ENCODE measurements at regions not wholly inside any gene's neighbourhood (a gene's known extent, or its start where the extent isn't known, plus 50 kb on each side); places are given as distances from the start of the nearest gene placed in this dataset.

GRCh38 chr4:19462117-19462516, 789.6 kb upstream of the SLIT2 start:
- no peak overlapping the region for H3K4me3 Mint-ChIP-seq
- no peak for ATAC-seq (replicated peaks)
- no peak for DNase-seq
- H3K27me3 Mint-ChIP-seq = no peaks in the 10 kb centered on the region
- H3K4me1 Mint-ChIP-seq (ENCODE audit: low read depth in 2 of 2) = no peaks in the 10 kb centered on the region
- H3K27ac Mint-ChIP-seq = no peak overlapping the region
- H3K9me3 Mint-ChIP-seq = peaks cover 7 to 9% of the 10 kb centered on the region in 2 donors
- H3K36me3 Mint-ChIP-seq (ENCODE audit: insufficient read depth) = peaks cover 3% of the 10 kb centered on the region

- no peak for DNase-seq
- peaks cover 9 to 10% of the 10 kb centered on the region in 2 donors for H3K9me3 Mint-ChIP-seq
- no peaks in the 10 kb centered on the region for H3K4me1 Mint-ChIP-seq (ENCODE audit: low read depth in 2 of 2)
- no peak overlapping the region for H3K4me3 Mint-ChIP-seq
- no peaks in the 10 kb centered on the region for H3K27me3 Mint-ChIP-seq
- peaks cover 3% of the 10 kb centered on the region for H3K36me3 Mint-ChIP-seq (ENCODE audit: insufficient read depth)
- H3K27ac Mint-ChIP-seq = no peak overlapping the region
- no peak for ATAC-seq (replicated peaks)
These were observed 795.7 kb upstream of the SLIT2 start for GRCh38 chr4:19455850-19456602.

GRCh38 chr4:19455196-19455595, 796.5 kb upstream of the SLIT2 start:
- Mint-ChIP-seq H3K36me3 (ENCODE audit: insufficient read depth) (peaks cover 3% of the 10 kb centered on the region), H3K27ac (no peak overlapping the region), H3K27me3 (no peaks in the 10 kb centered on the region), H3K4me3 (no peak overlapping the region), H3K9me3 (peaks cover 4 to 9% of the 10 kb centered on the region in 2 donors), H3K4me1 (ENCODE audit: low read depth in 2 of 2) (no peaks in the 10 kb centered on the region)
- DNase-seq = no peak
- no peak for ATAC-seq (replicated peaks)

- H3K4me1 Mint-ChIP-seq (ENCODE audit: low read depth in 2 of 2) = no peaks in the 10 kb centered on the region
- H3K36me3 Mint-ChIP-seq (ENCODE audit: insufficient read depth) = no peaks in the 10 kb centered on the region
- no peak overlapping the region for H3K27ac Mint-ChIP-seq
- no peak overlapping the region for H3K4me3 Mint-ChIP-seq
- no peak for DNase-seq
- ATAC-seq (replicated peaks) = no peak
- H3K9me3 Mint-ChIP-seq = peaks cover 8 to 11% of the 10 kb centered on the region in 2 donors
- H3K27me3 Mint-ChIP-seq = no peaks in the 10 kb centered on the region
These were observed 813.5 kb upstream of the SLIT2 start for GRCh38 chr4:19438233-19438632.

GRCh38 chr4:19437008-19437407, 814.7 kb upstream of the SLIT2 start:
- Mint-ChIP-seq H3K4me3 (no peak overlapping the region), H3K4me1 (ENCODE audit: low read depth in 2 of 2) (no peaks in the 10 kb centered on the region), H3K36me3 (ENCODE audit: insufficient read depth) (no peaks in the 10 kb centered on the region), H3K9me3 (peaks cover 8 to 9% of the 10 kb centered on the region in 2 donors), H3K27me3 (no peaks in the 10 kb centered on the region), H3K27ac (no peak overlapping the region)
- no peak for DNase-seq
- ATAC-seq (replicated peaks) = no peak

GRCh38 chr4:19429684-19430083, 822.0 kb upstream of the SLIT2 start:
- Mint-ChIP-seq H3K4me1 (ENCODE audit: low read depth in 2 of 2) (no peaks in the 10 kb centered on the region), H3K9me3 (peaks cover 8 to 10% of the 10 kb centered on the region in 2 donors), H3K36me3 (ENCODE audit: insufficient read depth) (no peaks in the 10 kb centered on the region), H3K27ac (no peak overlapping the region), H3K4me3 (no peak overlapping the region), H3K27me3 (no peaks in the 10 kb centered on the region)
- ATAC-seq (replicated peaks) (no peak), DNase-seq (no peak)

- H3K36me3 Mint-ChIP-seq (ENCODE audit: insufficient read depth) = no peaks in the 10 kb centered on the region
- H3K27ac Mint-ChIP-seq = no peak overlapping the region
- no peaks in the 10 kb centered on the region for H3K27me3 Mint-ChIP-seq
- ATAC-seq (replicated peaks) (no peak), DNase-seq (no peak)
- no peak overlapping the region for H3K4me3 Mint-ChIP-seq
- H3K4me1 Mint-ChIP-seq (ENCODE audit: low read depth in 2 of 2) = no peaks in the 10 kb centered on the region
- H3K9me3 Mint-ChIP-seq = peaks cover 0 to 8% of the 10 kb centered on the region in 2 donors
These were observed 826.6 kb upstream of the SLIT2 start for GRCh38 chr4:19425146-19425545.

GRCh38 chr4:19417256-19417655, 834.4 kb upstream of the SLIT2 start:
- Mint-ChIP-seq H3K27ac (no peak overlapping the region), H3K9me3 (peaks cover 7 to 13% of the 10 kb centered on the region in 2 donors), H3K4me3 (no peak overlapping the region), H3K36me3 (ENCODE audit: insufficient read depth) (peaks cover 3% of the 10 kb centered on the region), H3K4me1 (ENCODE audit: low read depth in 2 of 2) (no peaks in the 10 kb centered on the region), H3K27me3 (no peaks in the 10 kb centered on the region)
- ATAC-seq (replicated peaks) (no peak), DNase-seq (no peak)

- no peak overlapping the region for H3K4me3 Mint-ChIP-seq
- H3K36me3 Mint-ChIP-seq (ENCODE audit: insufficient read depth) = peaks cover 3% of the 10 kb centered on the region
- DNase-seq (no peak), ATAC-seq (replicated peaks) (no peak)
- no peaks in the 10 kb centered on the region for H3K27me3 Mint-ChIP-seq
- no peaks in the 10 kb centered on the region for H3K4me1 Mint-ChIP-seq (ENCODE audit: low read depth in 2 of 2)
- peaks cover 7 to 13% of the 10 kb centered on the region in 2 donors for H3K9me3 Mint-ChIP-seq
- no peak overlapping the region for H3K27ac Mint-ChIP-seq
These were observed 835.6 kb upstream of the SLIT2 start for GRCh38 chr4:19416146-19416545.

GRCh38 chr4:19408490-19408889, 843.2 kb upstream of the SLIT2 start:
- H3K36me3 Mint-ChIP-seq (ENCODE audit: insufficient read depth) = no peaks in the 10 kb centered on the region
- no peaks in the 10 kb centered on the region for H3K4me1 Mint-ChIP-seq (ENCODE audit: low read depth in 2 of 2)
- no peak overlapping the region for H3K27ac Mint-ChIP-seq
- DNase-seq (no peak), ATAC-seq (replicated peaks) (no peak)
- peaks cover 14 to 15% of the 10 kb centered on the region in 2 donors for H3K9me3 Mint-ChIP-seq
- no peak overlapping the region for H3K4me3 Mint-ChIP-seq
- H3K27me3 Mint-ChIP-seq = no peaks in the 10 kb centered on the region

GRCh38 chr4:19406789-19407188, 844.9 kb upstream of the SLIT2 start:
- peaks cover 18 to 22% of the 10 kb centered on the region in 2 donors for H3K9me3 Mint-ChIP-seq
- ATAC-seq (replicated peaks) = no peak
- no peaks in the 10 kb centered on the region for H3K36me3 Mint-ChIP-seq (ENCODE audit: insufficient read depth)
- H3K4me3 Mint-ChIP-seq = no peak overlapping the region
- H3K27me3 Mint-ChIP-seq = no peaks in the 10 kb centered on the region
- no peak for DNase-seq
- H3K4me1 Mint-ChIP-seq (ENCODE audit: low read depth in 2 of 2) = no peaks in the 10 kb centered on the region
- no peak overlapping the region for H3K27ac Mint-ChIP-seq

GRCh38 chr4:19403786-19404370, 847.8 kb upstream of the SLIT2 start:
- Mint-ChIP-seq H3K27me3 (no peaks in the 10 kb centered on the region), H3K9me3 (peaks cover 14 to 22% of the 10 kb centered on the region in 2 donors), H3K4me1 (ENCODE audit: low read depth in 2 of 2) (no peaks in the 10 kb centered on the region), H3K36me3 (ENCODE audit: insufficient read depth) (no peaks in the 10 kb centered on the region), H3K4me3 (no peak overlapping the region), H3K27ac (no peak overlapping the region)
- ATAC-seq (replicated peaks) (no peak), DNase-seq (no peak)

GRCh38 chr4:19402581-19403065, 849.1 kb upstream of the SLIT2 start:
- H3K27ac Mint-ChIP-seq = no peak overlapping the region
- no peak overlapping the region for H3K4me3 Mint-ChIP-seq
- H3K27me3 Mint-ChIP-seq = no peaks in the 10 kb centered on the region
- H3K36me3 Mint-ChIP-seq (ENCODE audit: insufficient read depth) = no peaks in the 10 kb centered on the region
- H3K4me1 Mint-ChIP-seq (ENCODE audit: low read depth in 2 of 2) = no peaks in the 10 kb centered on the region
- no peak for ATAC-seq (replicated peaks)
- peaks cover 8 to 17% of the 10 kb centered on the region in 2 donors for H3K9me3 Mint-ChIP-seq
- no peak for DNase-seq

Data from effector memory CD8-positive, alpha-beta T cell (primary cell).